HCT116 (cell line): ENCODE measurements at regions not wholly inside any gene's neighbourhood (a gene's known extent, or its start where the extent isn't known, plus 50 kb on each side); places are given as distances from the start of the nearest gene placed in this dataset.

ENCODE experiments used
- ATAC-seq: fragments of 200-7000 bp; cut with Tn5 transposase; 2 replicates; pipeline ENCODE4 v1.9.1; 2020; ENCODE audit warnings: mild to moderate bottlenecking, moderate library complexity
- BruUV-seq: library from RNA; stranded (reverse); fragments of 400-500 nt; replicated peaks from 2 replicates; lab custom pipeline; 2021; lab: Mats Ljungman, UMichigan
- CTCF ChIA-PET: fragments of 300-600 bp; sonication (Branson Sonifier 250); formaldehyde crosslinking; loops from one replicate; lab custom pipeline; 2021; ENCODE audit warnings: antibody characterized with exemption; lab: Charles Lee
- POLR2A ChIA-PET: fragments of 300-600, 350-600 bp; sonication (Branson Sonifier 250); formaldehyde crosslinking; loops from one replicate; lab custom pipeline; 2021; ENCODE audit warnings: antibody characterized with exemption; lab: Charles Lee
- RAD21 ChIA-PET, 2 experiments: fragments of 300-600 bp; sonication (Branson Sonifier 250); formaldehyde crosslinking; loops; one replicate each; lab custom pipeline; 2023; ENCODE audit warnings: low total read pairs in 2 of 2; ENCODE audit not compliant: uncharacterized antibody in 2 of 2, unreplicated experiment in 2 of 2, low non-redundant PET in 1 of 2; lab: Charles Lee
- DNase-seq: peaks from one replicate; pipeline ENCODE4 v3.0.0-alpha.2; 2010; ENCODE audit warnings: low read depth, low spot score
- H2AFZ ChIP-seq: fragments of 200-600 bp; shearing (Covaris generic), sonication (generic); 2 replicates; pipeline ENCODE4 v1.6.1; 2017; ENCODE audit warnings: low read depth, mixed run types, mixed read lengths, antibody characterized with exemption, low read length; ENCODE audit not compliant: poor library complexity, severe bottlenecking
- H3K27ac ChIP-seq: 2 replicates; pipeline ENCODE4 v1.5.1; 2012; ENCODE audit warnings: low read depth, low read length
- H3K27me3 ChIP-seq: fragments of 200-600 bp; sonication (generic); 2 replicates; pipeline ENCODE4 v1.6.1; 2016; ENCODE audit warnings: mixed run types, low read length, mixed read lengths; ENCODE audit not compliant: insufficient read depth
- H3K36me3 ChIP-seq, 2 experiments: fragments of 200-500 bp in 1 of 2; fragments of 200-600 bp in 1 of 2; sonication (Bioruptor generic) in 1 of 2; sonication (generic) in 1 of 2; 2 replicates each; pipeline versions ENCODE4 v1.5.1 to v1.6.1; 2014 to 2016; ENCODE audit warnings: low read length in 2 of 2, inconsistent platforms in 1 of 2, mixed read lengths in 1 of 2, mixed run types in 1 of 2; ENCODE audit not compliant: insufficient read depth in 2 of 2, control insufficient read depth in 1 of 2
- H3K4me1 ChIP-seq, 2 experiments: fragments of 200-600 bp in 1 of 2; sonication (generic) in 1 of 2; 2 replicates each; pipeline versions ENCODE4 v1.5.1 to v1.6.1; 2012 to 2017; ENCODE audit warnings: low read length in 2 of 2, inconsistent platforms in 1 of 2, mild to moderate bottlenecking in 1 of 2, mixed read lengths in 1 of 2, mixed run types in 1 of 2, moderate library complexity in 1 of 2; ENCODE audit not compliant: insufficient read depth in 2 of 2, control insufficient read depth in 1 of 2
- H3K4me2 ChIP-seq: fragments of 200-600 bp; sonication (generic); 2 replicates; pipeline ENCODE4 v1.6.1; 2017; ENCODE audit warnings: mixed run types, low read length, mixed read lengths
- H3K4me3 ChIP-seq, 2 experiments: fragments of 200-600 bp in 1 of 2; sonication (generic) in 1 of 2; replicated peaks in 1 of 2; 2 replicates each; pipeline ENCODE4 v1.5.1; 2011 to 2016; ENCODE audit warnings: low read length in 2 of 2, control low read depth in 1 of 2, low read depth in 1 of 2, mild to moderate bottlenecking in 1 of 2, mixed read lengths in 1 of 2, mixed run types in 1 of 2
- H3K79me2 ChIP-seq: fragments of 200-600 bp; sonication (generic); 2 replicates; pipeline ENCODE4 v1.6.1; 2017; ENCODE audit warnings: mild to moderate bottlenecking, mixed run types, low read length, moderate library complexity, mixed read lengths; ENCODE audit not compliant: insufficient read depth
- H3K9ac ChIP-seq: fragments of 200-600 bp; sonication (generic); 2 replicates; pipeline ENCODE4 v1.6.1; 2016; ENCODE audit warnings: low read length, mixed read lengths
- H3K9me2 ChIP-seq: fragments of 200-600 bp; sonication (generic), shearing (Covaris generic); 2 replicates; pipeline ENCODE4 v1.6.1; 2017; ENCODE audit warnings: mixed run types, mild to moderate bottlenecking, moderate library complexity; ENCODE audit not compliant: insufficient read depth
- H3K9me3 ChIP-seq, 2 experiments: fragments of 200-500 bp in 1 of 2; fragments of 200-600 bp in 1 of 2; sonication (Bioruptor generic) in 1 of 2; sonication (generic) in 1 of 2; 2 replicates each; pipeline ENCODE4 v1.6.1; 2014 to 2017; ENCODE audit warnings: low read length in 2 of 2, mixed read lengths in 2 of 2, inconsistent platforms in 1 of 2, low read depth in 1 of 2, mild to moderate bottlenecking in 1 of 2, mixed run types in 1 of 2, moderate library complexity in 1 of 2; ENCODE audit not compliant: control insufficient read depth in 1 of 2, insufficient read depth in 1 of 2
- H4K20me1 ChIP-seq: fragments of 200-600 bp; sonication (generic), shearing (Covaris generic); 2 replicates; pipeline ENCODE4 v1.6.1; 2017; ENCODE audit warnings: mixed run types, mild to moderate bottlenecking, moderate library complexity; ENCODE audit not compliant: insufficient read depth
- ATF3 ChIP-seq: IDR thresholded peaks from 2 replicates; pipeline ENCODE4 v1.6.1; 2012
- CBX3 ChIP-seq: IDR thresholded peaks from 2 replicates; pipeline ENCODE4 v1.6.1; 2012; ENCODE audit warnings: low read depth
- CEBPB ChIP-seq: IDR thresholded peaks from 2 replicates; pipeline ENCODE4 v1.6.1; 2012; ENCODE audit warnings: low read depth
- EGR1 ChIP-seq: IDR thresholded peaks from 2 replicates; pipeline ENCODE4 v1.6.1; 2012; ENCODE audit warnings: low read depth
- ELF1 ChIP-seq: IDR thresholded peaks from 2 replicates; pipeline ENCODE4 v1.6.1; 2012; ENCODE audit warnings: low read depth, borderline replicate concordance
- FOSL1 ChIP-seq: IDR thresholded peaks from 2 replicates; pipeline ENCODE4 v1.6.1; 2012; ENCODE audit warnings: low read depth
- MAX ChIP-seq: IDR thresholded peaks from 2 replicates; pipeline ENCODE4 v1.6.1; 2012
- SRF ChIP-seq: IDR thresholded peaks from 2 replicates; pipeline ENCODE4 v1.6.1; 2012; ENCODE audit warnings: low read depth
- TCF7L2 ChIP-seq: IDR thresholded peaks from 2 replicates; pipeline ENCODE4 v1.7.0; 2011; ENCODE audit warnings: borderline replicate concordance, inconsistent platforms; ENCODE audit not compliant: insufficient read depth, insufficient read length; ENCODE audit errors: extremely low read depth
- YY1 ChIP-seq: IDR thresholded peaks from 2 replicates; pipeline ENCODE4 v1.6.1; 2011; ENCODE audit warnings: low read length, low read depth, moderate library complexity, mild to moderate bottlenecking; ENCODE audit not compliant: insufficient replicate concordance; ENCODE audit errors: extremely low read depth
- ZFX ChIP-seq: fragments of 450-650 bp; IDR thresholded peaks from 2 replicates; pipeline ENCODE4 v1.6.1; 2017
- ZNF274 ChIP-seq: fragments of 200-500 bp; sonication (Bioruptor generic); IDR thresholded peaks from 2 replicates; pipeline ENCODE4 v1.6.1; 2014; ENCODE audit warnings: mild to moderate bottlenecking, low read depth, low read length, inconsistent platforms
- intact Hi-C: fragments of 100-400 bp; cut with micrococcal nuclease; formaldehyde crosslinking; loops from 2 replicates; pipeline ENCODE4 v1.10.0; 2022
- TF ChIP-seq, protein P1 (sequence below): IDR thresholded peaks from 2 replicates; pipeline ENCODE4 v1.6.1; 2012; ENCODE audit warnings: low read depth

GRCh38 chr3:177726807-177727206, 529.5 kb upstream of the TBL1XR1 start (continued):
- TF ChIP-seq, protein P1, sequence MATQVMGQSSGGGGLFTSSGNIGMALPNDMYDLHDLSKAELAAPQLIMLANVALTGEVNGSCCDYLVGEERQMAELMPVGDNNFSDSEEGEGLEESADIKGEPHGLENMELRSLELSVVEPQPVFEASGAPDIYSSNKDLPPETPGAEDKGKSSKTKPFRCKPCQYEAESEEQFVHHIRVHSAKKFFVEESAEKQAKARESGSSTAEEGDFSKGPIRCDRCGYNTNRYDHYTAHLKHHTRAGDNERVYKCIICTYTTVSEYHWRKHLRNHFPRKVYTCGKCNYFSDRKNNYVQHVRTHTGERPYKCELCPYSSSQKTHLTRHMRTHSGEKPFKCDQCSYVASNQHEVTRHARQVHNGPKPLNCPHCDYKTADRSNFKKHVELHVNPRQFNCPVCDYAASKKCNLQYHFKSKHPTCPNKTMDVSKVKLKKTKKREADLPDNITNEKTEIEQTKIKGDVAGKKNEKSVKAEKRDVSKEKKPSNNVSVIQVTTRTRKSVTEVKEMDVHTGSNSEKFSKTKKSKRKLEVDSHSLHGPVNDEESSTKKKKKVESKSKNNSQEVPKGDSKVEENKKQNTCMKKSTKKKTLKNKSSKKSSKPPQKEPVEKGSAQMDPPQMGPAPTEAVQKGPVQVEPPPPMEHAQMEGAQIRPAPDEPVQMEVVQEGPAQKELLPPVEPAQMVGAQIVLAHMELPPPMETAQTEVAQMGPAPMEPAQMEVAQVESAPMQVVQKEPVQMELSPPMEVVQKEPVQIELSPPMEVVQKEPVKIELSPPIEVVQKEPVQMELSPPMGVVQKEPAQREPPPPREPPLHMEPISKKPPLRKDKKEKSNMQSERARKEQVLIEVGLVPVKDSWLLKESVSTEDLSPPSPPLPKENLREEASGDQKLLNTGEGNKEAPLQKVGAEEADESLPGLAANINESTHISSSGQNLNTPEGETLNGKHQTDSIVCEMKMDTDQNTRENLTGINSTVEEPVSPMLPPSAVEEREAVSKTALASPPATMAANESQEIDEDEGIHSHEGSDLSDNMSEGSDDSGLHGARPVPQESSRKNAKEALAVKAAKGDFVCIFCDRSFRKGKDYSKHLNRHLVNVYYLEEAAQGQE: no peak

DNA sequence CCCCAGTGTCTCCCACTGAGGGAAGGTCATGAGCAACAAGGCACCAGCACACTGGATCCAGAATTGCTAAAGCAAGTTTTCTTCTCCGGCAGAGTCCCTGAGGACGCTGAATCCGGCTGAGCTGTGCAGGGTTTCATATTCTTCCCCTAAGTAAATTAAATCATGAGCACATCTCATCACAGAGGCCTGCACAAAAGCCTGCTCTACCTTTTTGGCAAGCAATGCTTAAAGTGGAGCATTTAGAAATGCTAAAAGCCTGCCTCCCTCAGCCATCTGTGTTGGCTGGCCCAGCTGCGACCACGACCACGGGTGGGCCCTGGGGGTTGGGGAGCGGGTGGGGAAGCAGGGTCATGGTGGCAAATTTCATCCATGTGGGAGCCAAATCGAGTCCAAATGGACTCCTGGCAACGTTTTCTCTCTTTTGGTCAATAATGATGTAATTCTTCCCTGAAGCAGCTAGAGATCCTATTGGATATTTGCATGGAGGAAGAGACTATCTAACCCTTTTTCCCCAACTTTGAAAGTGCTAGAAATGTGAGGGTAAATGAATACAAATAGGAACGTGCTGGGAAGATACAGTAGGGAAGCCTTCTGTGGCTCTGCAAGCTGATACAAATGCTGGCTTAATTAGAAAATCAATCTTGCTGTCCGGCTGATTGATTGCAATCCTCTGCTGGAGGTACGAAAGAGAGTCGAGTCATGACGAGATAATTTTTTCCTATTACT, 532.8 kb upstream of the TBL1XR1 start:
- no TSS peak for BruUV-seq
- intact Hi-C loops: no loop called here
- ChIA-PET CTCF (no interaction called here), POLR2A (no interaction called here)
- no peak overlapping the region for H3K27ac ChIP-seq
- ATAC-seq: no peak
- H3K79me2 ChIP-seq: no peaks in the 10 kb centered on the region
- H3K9ac ChIP-seq: no peak overlapping the region
- TF ChIP-seq EGR1: no peak
- TF ChIP-seq, all 23 proteins: peak for 0
- H3K9me2 ChIP-seq: no peaks in the 10 kb centered on the region
- no peak overlapping the region for H2AFZ ChIP-seq
- H3K4me2 ChIP-seq: no peak overlapping the region
- H3K9me3 ChIP-seq: no peaks in the 10 kb centered on the region
- no peaks in the 10 kb centered on the region for H4K20me1 ChIP-seq
- RAD21 ChIA-PET: no interaction called here
- H3K27me3 ChIP-seq: no peaks in the 10 kb centered on the region
- H3K4me1 ChIP-seq: no peaks in the 10 kb centered on the region
- no peaks in the 10 kb centered on the region for H3K36me3 ChIP-seq
- DNase-seq: no peak
- no peak overlapping the region for H3K4me3 ChIP-seq

DNA sequence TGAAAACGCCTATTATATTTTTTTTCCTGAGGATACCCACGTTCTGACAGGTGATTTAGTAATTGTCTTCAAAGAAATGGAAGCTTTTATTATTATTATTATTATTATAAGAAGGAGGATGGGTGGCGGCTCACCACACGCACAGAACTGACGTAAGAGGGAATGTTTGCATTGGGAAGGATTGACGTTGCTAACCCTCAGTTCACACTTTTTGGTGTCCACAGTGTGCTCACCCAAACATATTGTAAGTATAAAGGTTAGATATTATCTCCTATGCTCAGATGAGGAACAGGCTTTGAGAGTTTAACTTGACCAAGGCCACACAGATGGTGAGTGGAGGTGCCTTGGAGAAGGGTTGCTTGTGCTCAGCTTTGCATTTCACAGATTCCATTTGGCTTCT, 533.5 kb upstream of the TBL1XR1 start:
- ATAC-seq: no peak
- no peaks in the 10 kb centered on the region for H4K20me1 ChIP-seq
- no peaks in the 10 kb centered on the region for H3K4me1 ChIP-seq
- H3K4me2 ChIP-seq: no peak overlapping the region
- no peaks in the 10 kb centered on the region for H3K36me3 ChIP-seq
- no peak overlapping the region for H3K4me3 ChIP-seq
- ChIA-PET RAD21 (no interaction called here), POLR2A (no interaction called here), CTCF (no interaction called here)
- no peaks in the 10 kb centered on the region for H3K27me3 ChIP-seq
- no peaks in the 10 kb centered on the region for H3K9me2 ChIP-seq
- no peaks in the 10 kb centered on the region for H3K79me2 ChIP-seq
- H2AFZ ChIP-seq: no peak overlapping the region
- no peak overlapping the region for H3K27ac ChIP-seq
- no peak overlapping the region for H3K9ac ChIP-seq
- no peaks in the 10 kb centered on the region for H3K9me3 ChIP-seq
- intact Hi-C loops: no loop called here
- BruUV-seq: no TSS peak
- DNase-seq: no peak
- TF ChIP-seq ATF3 (no peak), CBX3 (no peak), TCF7L2 (no peak), FOSL1 (no peak), SRF (no peak), YY1 (no peak), EGR1 (no peak), ZFX (no peak), MAX (no peak), ZNF274 (no peak), ELF1 (no peak), CEBPB (no peak)
